Astrocyte (in vitro differentiated cells and primary cell): ENCODE measurements at regions not wholly inside any gene's neighbourhood (a gene's known extent, or its start where the extent isn't known, plus 50 kb on each side); places are given as distances from the start of the nearest gene placed in this dataset.

Experiments
- CTCF ChIP-seq: IDR thresholded peaks from 2 replicates; pipeline ENCODE4 v1.5.1; 2011; ENCODE audit warnings: low read depth, mild to moderate bottlenecking, inconsistent platforms, low read length, moderate library complexity; ENCODE audit not compliant: insufficient read depth
- EZH2 ChIP-seq: IDR thresholded peaks from 2 replicates; pipeline ENCODE4 v1.6.1; 2012; ENCODE audit warnings: mild to moderate bottlenecking, low read length, inconsistent platforms; ENCODE audit not compliant: insufficient read depth

GRCh38 chr5:113675166-113675565 lies 161.7 kb downstream of the YTHDC2 start:
- TF ChIP-seq CTCF (no peak), EZH2 (no peak)
